Thyroid gland (tissue), 4 donors: ENCODE measurements at regions not wholly inside any gene's neighbourhood (a gene's known extent, or its start where the extent isn't known, plus 50 kb on each side); places are given as distances from the start of the nearest gene placed in this dataset.

Experiments
- CTCF ChIP-seq, 6 experiments: fragments of 200-600 bp in 3 of 6; fragments of 450-650 bp in 3 of 6; sonication (generic) in 3 of 6; IDR thresholded peaks; one replicate each; pipeline ENCODE4 v1.5.1; 2016 to 2019; ENCODE audit warnings: antibody characterized with exemption in 6 of 6, mild to moderate bottlenecking in 2 of 6, inconsistent platforms in 1 of 6, moderate library complexity in 1 of 6
- POLR2A ChIP-seq, 2 donors: fragments of 450-650 bp; IDR thresholded peaks; one replicate each; pipeline ENCODE4 v1.6.1; 2017; ENCODE audit warnings: antibody characterized with exemption in 2 of 2, mild to moderate bottlenecking in 2 of 2, moderate library complexity in 1 of 2

GRCh38 chr4:186912606-186913005 is 188.9 kb upstream of the FAT1 start:
- TF ChIP-seq CTCF (IDR thresholded peaks at IDR 0.05) = no peak
- no peak for TF ChIP-seq POLR2A (IDR thresholded peaks at IDR 0.05)
